Panc1 (cell line): ENCODE measurements at regions not wholly inside any gene's neighbourhood (a gene's known extent, or its start where the extent isn't known, plus 50 kb on each side); places are given as distances from the start of the nearest gene placed in this dataset.

Source experiments
- ATAC-seq: fragments of 200-7000 bp; cut with Tn5 transposase; 2 replicates; pipeline ENCODE4 v1.9.1; 2020; ENCODE audit warnings: mild to moderate bottlenecking, moderate library complexity
- BruUV-seq: library from RNA; stranded (reverse); fragments of 400-500 nt; replicated peaks from 2 replicates; lab custom pipeline; 2021; lab: Mats Ljungman, UMichigan
- CTCF ChIA-PET: fragments of 300-600 bp; sonication (Branson Sonifier 250); formaldehyde crosslinking; loops from one replicate; lab custom pipeline; 2022; ENCODE audit warnings: antibody characterized with exemption; lab: Charles Lee
- POLR2A ChIA-PET: fragments of 300-600 bp; sonication (Branson Sonifier 250); formaldehyde crosslinking; loops from one replicate; lab custom pipeline; 2022; ENCODE audit warnings: antibody characterized with exemption; lab: Charles Lee
- DNase-seq: peaks from one replicate; pipeline ENCODE4 v3.0.0-alpha.2; 2010; ENCODE audit warnings: low read depth, low spot score
- H3K27ac ChIP-seq: 2 replicates; pipeline ENCODE4 v1.5.1; 2011; ENCODE audit warnings: mild to moderate bottlenecking, low read length, inconsistent platforms
- H3K27me3 ChIP-seq: fragments of 200-500 bp; sonication (Bioruptor generic); 2 replicates; pipeline ENCODE4 v1.6.0; 2014; ENCODE audit warnings: low read length, inconsistent platforms; ENCODE audit not compliant: control insufficient read depth, insufficient read depth
- H3K36me3 ChIP-seq: fragments of 200-500 bp; sonication (Bioruptor generic); 2 replicates; pipeline ENCODE4 v1.5.1; 2014; ENCODE audit warnings: inconsistent platforms, mild to moderate bottlenecking, low read length, moderate library complexity; ENCODE audit not compliant: control insufficient read depth, insufficient read depth
- H3K4me1 ChIP-seq: 2 replicates; pipeline ENCODE4 v1.5.1; 2011; ENCODE audit warnings: inconsistent platforms, mild to moderate bottlenecking, low read length, moderate library complexity; ENCODE audit not compliant: control insufficient read depth, insufficient read depth
- H3K4me3 ChIP-seq, 2 experiments: 2 replicates each; pipeline ENCODE4 v1.5.1; 2011 to 2012; ENCODE audit warnings: low read depth in 2 of 2, low read length in 2 of 2, mild to moderate bottlenecking in 2 of 2, inconsistent platforms in 1 of 2, moderate library complexity in 1 of 2
- H3K9me3 ChIP-seq: fragments of 200-500 bp; sonication (Bioruptor generic); 2 replicates; pipeline ENCODE4 v1.5.1; 2014; ENCODE audit warnings: low read depth, mild to moderate bottlenecking, inconsistent platforms, low read length, moderate library complexity; ENCODE audit not compliant: control insufficient read depth, insufficient read depth
- CTCF ChIP-seq: fragments of 450-650 bp; IDR thresholded peaks from 2 replicates; pipeline ENCODE4 v1.5.1; 2017; ENCODE audit warnings: mild to moderate bottlenecking
- POLR2AphosphoS5 ChIP-seq: IDR thresholded peaks from 2 replicates; pipeline ENCODE4 v1.6.1; 2012; ENCODE audit warnings: mild to moderate bottlenecking, low read depth, low read length, moderate library complexity
- REST ChIP-seq, 2 experiments: IDR thresholded peaks; 2 replicates each; pipeline ENCODE4 v1.6.1; 2011 to 2012; ENCODE audit warnings: low read depth in 2 of 2, control low read depth in 1 of 2, low read length in 1 of 2, mild to moderate bottlenecking in 1 of 2, moderate library complexity in 1 of 2; ENCODE audit not compliant: insufficient read depth in 1 of 2
- SIN3A ChIP-seq: IDR thresholded peaks from 2 replicates; pipeline ENCODE4 v1.6.1; 2012; ENCODE audit warnings: low read depth, mild to moderate bottlenecking, low read length, moderate library complexity, borderline replicate concordance; ENCODE audit not compliant: insufficient read depth
- TCF7L2 ChIP-seq: IDR thresholded peaks from 2 replicates; pipeline ENCODE4 v1.6.1; 2011; ENCODE audit warnings: mild to moderate bottlenecking, low read depth, low read length, inconsistent platforms
- in situ Hi-C: cut with HindIII; loops from 2 replicates; pipeline ENCODE4 v1.10.0; 2016; ENCODE audit warnings: low sequenced_read_pairs, low pct_unique_long_range_greater_than_20kb
- intact Hi-C: fragments of 100-400 bp; cut with micrococcal nuclease; formaldehyde crosslinking; loops from one replicate; pipeline ENCODE4 v1.10.0; 2022; ENCODE audit not compliant: unreplicated experiment

- 0 out of 2 replicates have a peak, but pooled peaks cover 5% of the 10 kb centered on the region for H3K9me3 ChIP-seq
- no peaks in the 10 kb centered on the region for H3K4me1 ChIP-seq
- in situ Hi-C loops (no loop called here), intact Hi-C loops (no loop called here)
- TF ChIP-seq REST (IDR thresholded peaks at IDR 0.05; ENCODE audit: insufficient read depth in 1 of 2, low read depth in 2 of 2, low read length in 1 of 2) (no peak), SIN3A (no peak), TCF7L2 (no peak), POLR2AphosphoS5 (no peak), CTCF (no peak)
- ATAC-seq (no peak), DNase-seq (no peak)
- no peak overlapping the region; the same call in 1 of the 2 replicates for H3K27ac ChIP-seq
- no peak overlapping the region for H3K4me3 ChIP-seq
- no TSS peak for BruUV-seq
- H3K36me3 ChIP-seq = no peaks in the 10 kb centered on the region
- POLR2A ChIA-PET = no interaction called here
- CTCF ChIA-PET = no interaction called here
- no peaks in the 10 kb centered on the region for H3K27me3 ChIP-seq
Observed at GRCh38 chr10:52541006-52541473, 227.0 kb downstream of the DKK1 start.

- TF ChIP-seq POLR2AphosphoS5 = no peak
- no peak for TF ChIP-seq CTCF
- Histone ChIP-seq H3K4me3 (no peak overlapping the region), H3K27me3 (no peaks in the 10 kb centered on the region), H3K36me3 (no peaks in the 10 kb centered on the region), H3K9me3 (peaks cover 12% of the 10 kb centered on the region; the same call in 1 of the 2 replicates), H3K27ac (no peak overlapping the region; the same call in 1 of the 2 replicates), H3K4me1 (no peaks in the 10 kb centered on the region)
- in situ Hi-C loops = no loop called here
- DNase-seq = no peak
- no peak for ATAC-seq
- intact Hi-C loops = no loop called here
- POLR2A ChIA-PET = no interaction called here
- CTCF ChIA-PET = no interaction called here
- BruUV-seq = no TSS peak
Observed at GRCh38 chr10:52542906-52543305, 228.8 kb downstream of the DKK1 start.
